ENCODE measurements at regions not wholly inside any gene's neighbourhood (a gene's known extent, or its start where the extent isn't known, plus 50 kb on each side); places are given as distances from the start of the nearest gene placed in this dataset.

DNA sequence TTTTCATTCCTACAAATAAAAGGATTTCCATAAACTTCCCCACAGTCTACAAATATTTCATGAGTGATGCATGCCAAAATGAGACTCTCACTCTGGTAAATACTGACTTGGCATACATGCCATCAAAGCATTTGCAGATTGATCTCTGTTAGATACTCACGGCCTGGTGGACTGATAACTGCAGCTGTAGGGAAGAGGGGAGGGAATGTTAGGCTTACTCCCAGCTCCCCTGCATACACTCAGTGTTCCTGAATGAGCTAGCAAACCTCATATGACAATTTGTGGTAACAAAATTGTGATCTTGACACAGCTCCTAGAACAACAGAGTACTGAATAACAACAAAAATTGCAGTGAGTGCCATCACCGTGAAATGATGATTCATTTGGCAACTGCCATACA lies 435.3 kb downstream of the NR2F1-AS1 start:
- DNase-seq (ENCODE audit: low read depth) = no peak
- H3K4me3 ChIP-seq (ENCODE audit: low read depth, low read length) = no peak overlapping the region
- TF ChIP-seq, protein P1, sequence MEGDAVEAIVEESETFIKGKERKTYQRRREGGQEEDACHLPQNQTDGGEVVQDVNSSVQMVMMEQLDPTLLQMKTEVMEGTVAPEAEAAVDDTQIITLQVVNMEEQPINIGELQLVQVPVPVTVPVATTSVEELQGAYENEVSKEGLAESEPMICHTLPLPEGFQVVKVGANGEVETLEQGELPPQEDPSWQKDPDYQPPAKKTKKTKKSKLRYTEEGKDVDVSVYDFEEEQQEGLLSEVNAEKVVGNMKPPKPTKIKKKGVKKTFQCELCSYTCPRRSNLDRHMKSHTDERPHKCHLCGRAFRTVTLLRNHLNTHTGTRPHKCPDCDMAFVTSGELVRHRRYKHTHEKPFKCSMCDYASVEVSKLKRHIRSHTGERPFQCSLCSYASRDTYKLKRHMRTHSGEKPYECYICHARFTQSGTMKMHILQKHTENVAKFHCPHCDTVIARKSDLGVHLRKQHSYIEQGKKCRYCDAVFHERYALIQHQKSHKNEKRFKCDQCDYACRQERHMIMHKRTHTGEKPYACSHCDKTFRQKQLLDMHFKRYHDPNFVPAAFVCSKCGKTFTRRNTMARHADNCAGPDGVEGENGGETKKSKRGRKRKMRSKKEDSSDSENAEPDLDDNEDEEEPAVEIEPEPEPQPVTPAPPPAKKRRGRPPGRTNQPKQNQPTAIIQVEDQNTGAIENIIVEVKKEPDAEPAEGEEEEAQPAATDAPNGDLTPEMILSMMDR (IDR thresholded peaks at IDR 0.05; ENCODE audit: insufficient read depth, low read depth, low read length) = no peak

DNA sequence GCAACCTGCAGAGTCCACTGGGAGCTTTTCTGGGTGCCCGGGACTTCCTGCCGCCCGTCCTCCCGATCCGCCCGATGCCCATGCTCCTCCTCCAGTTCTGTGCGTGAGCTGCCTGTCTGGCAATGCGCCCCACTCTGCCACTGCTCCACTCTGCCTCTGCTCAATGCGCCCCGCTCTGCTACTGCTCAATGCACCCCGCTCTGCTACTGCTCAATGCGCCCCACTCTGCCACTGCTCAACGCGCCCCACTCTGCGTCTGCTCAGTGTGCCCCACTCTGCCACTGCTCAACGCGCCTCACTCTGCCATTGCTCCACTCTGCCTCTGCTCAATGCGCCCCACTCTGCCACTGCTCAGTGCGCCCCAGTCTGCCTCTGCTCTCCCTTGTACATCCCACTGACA lies 436.0 kb downstream of the NR2F1-AS1 start:
- H3K4me3 ChIP-seq (ENCODE audit: low read depth, low read length) = no peak overlapping the region
- DNase-seq (ENCODE audit: low read depth) = no peak
- TF ChIP-seq, protein P1 (IDR thresholded peaks at IDR 0.05; ENCODE audit: insufficient read depth, low read depth, low read length) = no peak

DNA sequence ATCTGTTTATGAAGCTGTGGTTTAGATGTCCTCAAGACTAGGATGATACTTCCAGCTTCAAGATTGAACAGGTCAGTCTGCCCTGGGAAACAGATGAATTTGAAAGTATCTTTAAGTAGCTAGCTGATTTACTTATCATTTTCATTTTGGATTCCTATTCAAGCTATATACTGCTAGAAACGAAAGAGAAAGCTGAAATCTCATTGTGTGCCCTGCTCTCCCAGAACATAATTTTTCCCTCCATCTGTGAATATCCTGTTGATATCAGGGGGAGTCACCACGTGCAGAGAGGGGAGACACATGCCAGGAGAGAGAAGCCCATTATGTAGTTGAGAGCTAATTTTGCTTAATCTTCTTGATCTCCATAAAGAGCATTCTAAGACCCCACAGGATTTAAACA lies 439.1 kb downstream of the NR2F1-AS1 start:
- H3K4me3 ChIP-seq (ENCODE audit: low read depth, low read length) = peak overlapping the region; percentile 4
- DNase-seq (ENCODE audit: low read depth) = peak; percentile 45
- TF ChIP-seq, protein P1 (IDR thresholded peaks at IDR 0.05; ENCODE audit: insufficient read depth, low read depth, low read length) = no peak

DNA sequence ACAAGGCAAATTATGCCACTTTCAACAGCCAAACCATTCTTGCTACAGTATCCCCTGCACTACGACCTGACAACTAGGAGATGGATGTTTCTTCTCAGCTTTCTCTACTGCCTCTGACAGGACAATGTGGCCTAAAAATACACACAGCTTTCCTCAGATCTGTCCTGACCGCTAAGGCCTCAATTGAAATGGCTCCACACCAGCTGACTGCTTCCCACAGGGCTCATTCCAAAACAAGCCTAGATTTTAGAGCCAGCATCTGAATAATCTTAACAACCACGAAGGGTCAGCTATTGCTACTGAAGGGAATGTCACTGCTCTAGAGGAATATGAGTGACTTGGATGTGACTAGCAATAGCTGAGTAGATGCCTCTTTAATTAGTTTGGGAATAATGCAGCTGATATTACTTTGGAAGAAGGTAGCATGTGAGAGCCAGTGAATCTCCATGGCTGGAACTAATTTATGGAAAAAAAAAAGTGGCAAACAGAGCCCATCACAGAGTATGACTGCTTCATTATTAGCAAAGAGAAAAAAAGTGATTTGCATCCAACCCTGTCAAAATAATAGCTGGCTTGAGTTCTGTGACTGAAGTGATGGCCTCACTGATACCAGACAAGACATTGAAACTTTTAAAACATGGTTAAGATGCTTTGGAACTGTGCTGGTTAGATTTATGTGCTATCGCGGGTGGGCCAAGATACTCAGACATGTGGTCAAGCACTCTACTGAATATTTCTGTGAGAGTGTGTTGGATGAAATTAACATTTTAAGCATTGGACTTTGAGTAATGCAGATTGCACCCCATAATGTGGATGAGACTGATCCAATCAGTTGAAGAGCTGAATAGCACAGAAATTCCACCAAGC lies 450.2 kb downstream of the NR2F1-AS1 start:
- DNase-seq (ENCODE audit: low read depth) = no peak
- H3K4me3 ChIP-seq (ENCODE audit: low read depth, low read length) = no peak overlapping the region
- TF ChIP-seq, protein P1 (IDR thresholded peaks at IDR 0.05; ENCODE audit: insufficient read depth, low read depth, low read length) = no peak

DNA sequence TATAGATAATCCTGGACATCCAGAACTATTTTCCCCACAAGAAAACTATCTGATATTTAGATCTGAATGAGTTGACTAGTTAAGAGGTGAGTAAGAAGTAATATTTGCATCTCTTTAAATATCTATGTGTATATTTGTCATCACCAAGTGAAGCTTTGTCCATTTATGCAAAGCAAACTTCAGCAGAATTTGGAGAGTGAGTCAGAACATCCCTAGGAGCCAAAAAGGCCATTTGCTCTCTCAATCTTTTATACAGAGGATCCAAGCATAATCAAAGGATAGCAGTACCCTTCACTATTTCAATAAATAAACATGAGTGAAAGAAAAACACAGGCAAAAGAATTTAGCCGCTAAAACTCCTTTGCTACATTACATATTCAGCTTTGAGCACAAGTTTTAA lies 454.4 kb downstream of the NR2F1-AS1 start:
- no peak overlapping the region for H3K4me3 ChIP-seq (ENCODE audit: low read depth, low read length)
- TF ChIP-seq, protein P1 (IDR thresholded peaks at IDR 0.05; ENCODE audit: insufficient read depth, low read depth, low read length) = no peak
- no peak for DNase-seq (ENCODE audit: low read depth)

DNA sequence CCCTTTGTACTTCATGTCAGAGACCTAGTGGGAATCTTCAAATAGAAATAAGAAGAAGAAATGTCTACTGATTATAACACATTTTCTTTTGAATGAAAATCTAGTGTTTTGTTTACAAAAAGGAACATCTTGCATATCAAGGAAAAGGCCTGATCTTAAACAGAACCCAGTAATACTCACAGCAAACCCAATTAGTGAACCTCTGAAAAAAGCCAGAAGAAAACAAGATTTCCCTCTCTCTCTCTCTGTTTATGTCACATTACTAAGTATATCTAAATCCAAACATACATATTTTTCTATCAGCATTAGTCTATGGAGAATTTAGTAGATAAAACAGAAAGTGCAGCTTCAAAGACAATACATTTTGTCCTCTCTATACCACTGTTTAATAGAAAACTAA lies 457.9 kb downstream of the NR2F1-AS1 start:
- no peak overlapping the region for H3K4me3 ChIP-seq (ENCODE audit: low read depth, low read length)
- DNase-seq (ENCODE audit: low read depth) = peak; percentile 62
- TF ChIP-seq, protein P1 (IDR thresholded peaks at IDR 0.05; ENCODE audit: insufficient read depth, low read depth, low read length) = no peak
